ENCODE measurements at regions not wholly inside any gene's neighbourhood (a gene's known extent, or its start where the extent isn't known, plus 50 kb on each side); places are given as distances from the start of the nearest gene placed in this dataset.

GRCh38 chr15:35783203-35783602 lies 237.2 kb upstream of the DPH6 start:
- no peaks in the 10 kb centered on the region for H3K4me1 ChIP-seq (ENCODE audit: control insufficient read depth, insufficient read depth, low read length)
- no peaks in the 10 kb centered on the region for H3K27me3 ChIP-seq (ENCODE audit: control insufficient read depth, insufficient read depth, low read length)
- intact Hi-C loops (cut with micrococcal nuclease; ENCODE audit: unreplicated experiment) = no loop called here
- no peaks in the 10 kb centered on the region for H3K36me3 ChIP-seq (ENCODE audit: control insufficient read depth, insufficient read depth, low read length)
- ChIA-PET CTCF (no interaction called here), POLR2A (no interaction called here)
- BruUV-seq (replicated peaks) = no TSS peak
- DNase-seq (ENCODE audit: low read depth, low spot score) (no peak), ATAC-seq (no peak)
- H3K27ac ChIP-seq (ENCODE audit: low read length) = no peak overlapping the region
- H3K9me3 ChIP-seq (ENCODE audit: control insufficient read depth, insufficient read depth, low read depth, low read length) = no peaks in the 10 kb centered on the region
- no peak for TF ChIP-seq TCF7L2 (IDR thresholded peaks at IDR 0.05; ENCODE audit: low read depth, low read length)
- no peak for TF ChIP-seq SIN3A (IDR thresholded peaks at IDR 0.05; ENCODE audit: borderline replicate concordance, insufficient read depth, low read depth, low read length)
- TF ChIP-seq CTCF (IDR thresholded peaks at IDR 0.05) = no peak
- TF ChIP-seq, protein P1, sequence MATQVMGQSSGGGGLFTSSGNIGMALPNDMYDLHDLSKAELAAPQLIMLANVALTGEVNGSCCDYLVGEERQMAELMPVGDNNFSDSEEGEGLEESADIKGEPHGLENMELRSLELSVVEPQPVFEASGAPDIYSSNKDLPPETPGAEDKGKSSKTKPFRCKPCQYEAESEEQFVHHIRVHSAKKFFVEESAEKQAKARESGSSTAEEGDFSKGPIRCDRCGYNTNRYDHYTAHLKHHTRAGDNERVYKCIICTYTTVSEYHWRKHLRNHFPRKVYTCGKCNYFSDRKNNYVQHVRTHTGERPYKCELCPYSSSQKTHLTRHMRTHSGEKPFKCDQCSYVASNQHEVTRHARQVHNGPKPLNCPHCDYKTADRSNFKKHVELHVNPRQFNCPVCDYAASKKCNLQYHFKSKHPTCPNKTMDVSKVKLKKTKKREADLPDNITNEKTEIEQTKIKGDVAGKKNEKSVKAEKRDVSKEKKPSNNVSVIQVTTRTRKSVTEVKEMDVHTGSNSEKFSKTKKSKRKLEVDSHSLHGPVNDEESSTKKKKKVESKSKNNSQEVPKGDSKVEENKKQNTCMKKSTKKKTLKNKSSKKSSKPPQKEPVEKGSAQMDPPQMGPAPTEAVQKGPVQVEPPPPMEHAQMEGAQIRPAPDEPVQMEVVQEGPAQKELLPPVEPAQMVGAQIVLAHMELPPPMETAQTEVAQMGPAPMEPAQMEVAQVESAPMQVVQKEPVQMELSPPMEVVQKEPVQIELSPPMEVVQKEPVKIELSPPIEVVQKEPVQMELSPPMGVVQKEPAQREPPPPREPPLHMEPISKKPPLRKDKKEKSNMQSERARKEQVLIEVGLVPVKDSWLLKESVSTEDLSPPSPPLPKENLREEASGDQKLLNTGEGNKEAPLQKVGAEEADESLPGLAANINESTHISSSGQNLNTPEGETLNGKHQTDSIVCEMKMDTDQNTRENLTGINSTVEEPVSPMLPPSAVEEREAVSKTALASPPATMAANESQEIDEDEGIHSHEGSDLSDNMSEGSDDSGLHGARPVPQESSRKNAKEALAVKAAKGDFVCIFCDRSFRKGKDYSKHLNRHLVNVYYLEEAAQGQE (IDR thresholded peaks at IDR 0.05; ENCODE audit: insufficient read depth in 1 of 2, low read depth in 2 of 2, low read length in 1 of 2) = no peak
- no peak for TF ChIP-seq POLR2AphosphoS5 (IDR thresholded peaks at IDR 0.05; ENCODE audit: low read depth, low read length)
- in situ Hi-C loops (cut with HindIII; ENCODE audit: low pct_unique_long_range_greater_than_20kb, low sequenced_read_pairs) = no loop called here
- H3K4me3 ChIP-seq (ENCODE audit: low read depth in 2 of 2, low read length in 2 of 2) = no peak overlapping the region

DNA sequence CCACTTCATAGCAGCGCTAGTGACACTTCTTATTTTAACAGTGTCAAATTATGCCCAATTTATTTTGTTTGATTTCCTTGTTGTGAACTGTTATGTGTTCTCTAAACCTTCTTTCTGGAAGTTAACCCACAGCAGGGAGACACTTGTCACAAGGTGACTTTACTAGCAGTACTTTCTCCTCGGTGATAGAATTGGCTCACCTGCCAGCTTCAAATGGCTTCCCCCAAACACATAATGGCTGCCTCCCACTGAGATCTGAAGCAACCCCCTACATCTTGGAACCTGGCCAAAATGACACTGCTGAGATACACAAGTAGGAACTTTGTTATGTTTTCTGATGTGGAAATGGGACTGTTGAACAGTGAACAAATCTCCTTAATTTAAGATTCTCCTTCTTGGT lies 238.8 kb upstream of the DPH6 start:
- DNase-seq (ENCODE audit: low read depth, low spot score) (no peak), ATAC-seq (no peak)
- CTCF ChIA-PET = no interaction called here
- H3K27me3 ChIP-seq (ENCODE audit: control insufficient read depth, insufficient read depth, low read length) = no peaks in the 10 kb centered on the region
- POLR2A ChIA-PET = no interaction called here
- no peaks in the 10 kb centered on the region for H3K36me3 ChIP-seq (ENCODE audit: control insufficient read depth, insufficient read depth, low read length)
- H3K4me1 ChIP-seq (ENCODE audit: control insufficient read depth, insufficient read depth, low read length) = no peaks in the 10 kb centered on the region
- no TSS peak for BruUV-seq (replicated peaks)
- no peak overlapping the region for H3K27ac ChIP-seq (ENCODE audit: low read length)
- H3K9me3 ChIP-seq (ENCODE audit: control insufficient read depth, insufficient read depth, low read depth, low read length) = no peaks in the 10 kb centered on the region
- intact Hi-C loops (cut with micrococcal nuclease; ENCODE audit: unreplicated experiment) = no loop called here
- in situ Hi-C loops (cut with HindIII; ENCODE audit: low pct_unique_long_range_greater_than_20kb, low sequenced_read_pairs) = no loop called here
- H3K4me3 ChIP-seq (ENCODE audit: low read depth in 2 of 2, low read length in 2 of 2) = no peak overlapping the region
- TF ChIP-seq TCF7L2 (IDR thresholded peaks at IDR 0.05; ENCODE audit: low read depth, low read length) = no peak
- TF ChIP-seq, protein P1 (IDR thresholded peaks at IDR 0.05; ENCODE audit: insufficient read depth in 1 of 2, low read depth in 2 of 2, low read length in 1 of 2) = no peak
- no peak for TF ChIP-seq SIN3A (IDR thresholded peaks at IDR 0.05; ENCODE audit: borderline replicate concordance, insufficient read depth, low read depth, low read length)
- no peak for TF ChIP-seq CTCF (IDR thresholded peaks at IDR 0.05)
- TF ChIP-seq POLR2AphosphoS5 (IDR thresholded peaks at IDR 0.05; ENCODE audit: low read depth, low read length) = no peak

Measured in Panc1 (cell line).